Astrocyte of the spinal cord (primary cell): ENCODE measurements at regions not wholly inside any gene's neighbourhood (a gene's known extent, or its start where the extent isn't known, plus 50 kb on each side); places are given as distances from the start of the nearest gene placed in this dataset.
A peak's percentile ranks its signal among the peaks of the same experiment; 100 is the strongest.
"Not testable (repeated sequence)": the region's sequence is repeated elsewhere in the genome, so short reads cannot be mapped to it uniquely, and the experiment has no call there.

Source experiments
- DNase-seq: peaks from one replicate; pipeline ENCODE4 v3.0.0; 2011; ENCODE audit warnings: low read depth, low spot score
- H3K4me3 ChIP-seq: 2 replicates; pipeline ENCODE4 v1.5.1; 2011; ENCODE audit warnings: low read depth, mild to moderate bottlenecking, low read length, moderate library complexity
- in situ Hi-C: cut with HindIII; loops from 2 replicates; pipeline ENCODE4 v1.10.0; 2017; ENCODE audit warnings: low sequenced_read_pairs
- TF ChIP-seq, protein P1 (sequence below): IDR thresholded peaks from 2 replicates; pipeline ENCODE4 v1.5.1; 2012; ENCODE audit warnings: low read depth, mild to moderate bottlenecking, low read length, inconsistent platforms

DNA sequence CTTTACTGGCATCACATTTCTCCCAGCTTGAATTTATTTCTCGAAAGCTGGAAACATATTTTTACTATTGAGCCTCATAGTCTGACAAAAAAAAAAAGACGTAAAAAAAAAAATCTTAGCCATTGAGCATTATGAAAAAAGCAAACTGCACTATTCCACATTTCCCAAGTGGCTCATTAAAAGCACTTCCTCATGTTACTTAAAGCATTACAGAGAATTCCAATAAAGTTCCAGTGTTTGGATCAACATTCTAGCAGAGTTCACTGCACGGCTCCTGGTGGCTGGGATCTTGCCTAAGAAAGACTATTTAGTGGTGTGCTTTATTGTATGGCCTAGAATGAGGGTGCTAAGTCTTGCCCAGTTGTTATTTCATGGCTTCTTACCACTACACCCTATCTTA lies 476.2 kb downstream of the PPARGC1A start:
- in situ Hi-C loops = no loop called here
- DNase-seq = no peak
- H3K4me3 ChIP-seq = no peak overlapping the region
- TF ChIP-seq, protein P1, sequence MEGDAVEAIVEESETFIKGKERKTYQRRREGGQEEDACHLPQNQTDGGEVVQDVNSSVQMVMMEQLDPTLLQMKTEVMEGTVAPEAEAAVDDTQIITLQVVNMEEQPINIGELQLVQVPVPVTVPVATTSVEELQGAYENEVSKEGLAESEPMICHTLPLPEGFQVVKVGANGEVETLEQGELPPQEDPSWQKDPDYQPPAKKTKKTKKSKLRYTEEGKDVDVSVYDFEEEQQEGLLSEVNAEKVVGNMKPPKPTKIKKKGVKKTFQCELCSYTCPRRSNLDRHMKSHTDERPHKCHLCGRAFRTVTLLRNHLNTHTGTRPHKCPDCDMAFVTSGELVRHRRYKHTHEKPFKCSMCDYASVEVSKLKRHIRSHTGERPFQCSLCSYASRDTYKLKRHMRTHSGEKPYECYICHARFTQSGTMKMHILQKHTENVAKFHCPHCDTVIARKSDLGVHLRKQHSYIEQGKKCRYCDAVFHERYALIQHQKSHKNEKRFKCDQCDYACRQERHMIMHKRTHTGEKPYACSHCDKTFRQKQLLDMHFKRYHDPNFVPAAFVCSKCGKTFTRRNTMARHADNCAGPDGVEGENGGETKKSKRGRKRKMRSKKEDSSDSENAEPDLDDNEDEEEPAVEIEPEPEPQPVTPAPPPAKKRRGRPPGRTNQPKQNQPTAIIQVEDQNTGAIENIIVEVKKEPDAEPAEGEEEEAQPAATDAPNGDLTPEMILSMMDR = no peak

DNA sequence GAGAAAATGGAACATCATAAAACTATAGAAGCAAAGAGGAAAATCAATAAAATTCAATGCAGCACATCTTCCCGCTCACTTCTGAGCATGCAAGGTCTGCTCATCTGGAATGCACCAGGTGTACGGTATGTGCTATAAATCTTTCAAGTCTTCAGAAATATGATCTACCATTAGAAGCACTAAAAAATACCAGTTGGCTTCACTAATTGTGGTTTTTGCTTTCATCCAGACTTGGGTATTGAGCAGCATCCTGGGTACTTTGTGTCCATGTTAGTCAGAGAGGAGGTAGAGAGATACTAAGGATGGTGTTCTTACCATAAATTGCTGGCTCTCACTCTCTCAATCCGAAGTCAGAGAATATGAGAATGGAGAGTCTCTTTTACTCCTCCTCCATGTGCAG lies 477.1 kb downstream of the PPARGC1A start:
- H3K4me3 ChIP-seq = no peak overlapping the region
- no peak for DNase-seq
- TF ChIP-seq, protein P1 = no peak
- in situ Hi-C loops = no loop called here

DNA sequence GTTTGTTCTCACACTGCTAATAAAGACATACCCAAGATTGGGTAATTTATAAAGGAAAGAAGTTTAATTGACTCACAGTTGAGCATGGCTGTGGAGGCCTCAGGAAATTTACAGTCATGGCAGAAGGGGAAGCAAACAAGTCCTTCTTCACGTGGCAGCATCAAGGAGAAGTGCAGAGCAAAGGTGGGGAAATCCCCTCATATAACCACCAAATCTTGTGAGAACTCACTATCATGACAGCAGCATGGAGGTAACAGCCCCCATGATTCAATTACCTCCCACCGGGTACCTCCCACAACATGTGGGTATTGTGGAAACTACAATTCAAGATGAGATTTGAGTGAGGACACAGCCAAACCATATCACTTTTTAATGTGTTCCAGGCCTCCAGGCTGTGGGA lies 480.9 kb downstream of the PPARGC1A start:
- DNase-seq, H3K4me3 ChIP-seq, in situ Hi-C loops: not testable (repeated sequence)

DNA sequence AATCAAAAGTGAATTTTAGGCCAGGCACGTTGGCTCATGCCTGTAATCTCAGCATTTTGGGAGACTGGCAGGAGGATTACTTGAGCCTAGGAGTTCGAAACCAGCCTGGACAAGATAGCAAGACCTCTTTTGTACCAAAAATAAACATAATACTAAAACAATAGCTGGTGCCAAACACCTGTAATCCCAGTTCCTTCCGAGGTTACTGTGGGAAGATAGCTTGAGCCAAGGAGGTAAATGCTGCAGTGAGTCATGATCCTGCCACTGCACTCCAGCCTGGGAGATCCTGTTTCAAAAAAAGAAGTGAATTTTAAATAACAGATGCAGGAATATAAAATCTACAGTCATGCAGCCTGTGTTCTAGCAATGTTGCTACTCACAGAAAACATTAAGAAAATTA lies 488.3 kb downstream of the PPARGC1A start:
- H3K4me3 ChIP-seq = no peak overlapping the region
- in situ Hi-C loops = no loop called here
- TF ChIP-seq, protein P1 = no peak
- DNase-seq = peak; percentile 41

DNA sequence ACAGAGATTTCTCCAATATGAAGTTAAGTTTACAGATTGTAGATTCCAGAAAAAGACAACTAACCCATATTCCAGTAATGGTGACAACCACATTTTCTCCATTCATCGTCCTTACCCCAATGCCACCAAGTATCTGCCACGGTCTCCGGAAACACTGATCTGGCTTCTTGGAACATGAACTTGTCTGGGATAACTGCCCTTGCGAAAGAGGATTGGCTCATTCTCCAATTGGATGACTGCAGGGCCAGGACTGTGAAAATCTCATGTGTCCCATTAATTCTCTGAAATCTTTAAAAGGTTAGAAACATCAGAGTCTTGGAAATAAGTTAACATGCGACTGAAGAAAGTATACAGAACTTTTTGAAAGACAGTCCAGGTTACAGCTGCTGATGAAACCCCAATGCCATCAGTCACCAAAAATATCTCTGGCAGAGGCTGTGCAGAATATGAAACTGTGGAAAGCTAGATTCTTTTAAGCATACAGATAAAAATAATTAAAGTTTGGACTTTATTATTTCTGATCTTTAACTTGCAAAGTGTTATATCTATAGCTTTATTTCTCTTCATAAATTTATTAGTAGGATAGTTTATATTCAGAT lies 496.9 kb downstream of the PPARGC1A start:
- no peak for DNase-seq
- H3K4me3 ChIP-seq = no peak overlapping the region
- in situ Hi-C loops = no loop called here
- TF ChIP-seq, protein P1 = no peak

DNA sequence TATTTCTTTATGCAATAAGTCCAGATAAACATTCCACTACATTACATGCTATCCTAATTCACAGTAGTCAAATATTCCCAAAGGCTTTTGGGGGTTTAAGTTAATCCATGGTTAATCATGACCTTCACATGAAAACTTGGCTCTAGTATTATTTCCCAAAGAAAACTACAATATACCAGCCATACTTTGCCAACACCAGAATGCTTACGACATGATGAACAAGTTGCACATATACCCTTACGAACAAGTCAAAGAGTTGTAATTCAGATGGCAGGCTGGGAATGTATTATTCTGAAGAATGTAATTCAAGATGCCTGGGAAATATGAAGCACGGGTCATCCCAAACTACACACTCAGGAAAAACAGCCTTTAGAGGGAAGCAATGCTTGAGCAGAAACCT lies 499.6 kb downstream of the PPARGC1A start:
- in situ Hi-C loops = no loop called here
- H3K4me3 ChIP-seq = no peak overlapping the region
- TF ChIP-seq, protein P1 = no peak
- no peak for DNase-seq

DNA sequence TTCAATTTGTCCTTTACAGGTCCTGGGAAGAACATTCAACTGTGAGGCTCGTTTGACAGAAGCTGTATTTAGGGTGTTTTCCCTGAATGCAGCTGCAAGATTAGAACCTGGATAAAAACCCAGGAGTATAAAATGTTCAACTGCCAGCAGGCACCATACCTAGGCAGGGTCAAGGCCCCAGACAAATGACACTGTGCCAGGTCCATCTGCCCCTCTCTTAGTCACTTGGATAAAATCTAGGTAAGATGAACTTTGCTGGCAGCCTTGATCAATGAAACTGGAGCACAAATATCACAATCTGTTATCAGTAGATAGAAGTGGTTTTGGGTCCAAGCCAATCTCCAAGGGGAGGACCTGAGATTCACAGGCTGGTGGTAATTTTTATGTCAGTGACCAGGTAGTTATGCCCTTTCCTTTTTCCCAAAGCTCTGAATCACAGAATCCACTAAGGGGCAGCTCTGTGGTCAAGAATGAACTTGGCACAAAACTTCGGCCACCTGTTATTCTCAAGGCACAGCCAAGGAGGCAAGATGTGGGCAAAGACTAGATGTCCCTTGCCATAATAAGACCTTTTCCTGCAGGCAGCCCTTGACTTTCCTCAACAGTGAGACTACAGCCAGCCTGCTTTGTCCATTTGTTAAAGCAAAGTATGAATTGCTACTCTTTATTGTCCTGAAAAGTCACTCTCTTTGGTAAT lies 501.0 kb downstream of the PPARGC1A start:
- in situ Hi-C loops = no loop called here
- no peak overlapping the region for H3K4me3 ChIP-seq
- DNase-seq = no peak

More for the DNA sequence above, 501.0 kb downstream of the PPARGC1A start:
- TF ChIP-seq, protein P1 = no peak
